Cardiac fibroblast (primary cell): ENCODE measurements at regions not wholly inside any gene's neighbourhood (a gene's known extent, or its start where the extent isn't known, plus 50 kb on each side); places are given as distances from the start of the nearest gene placed in this dataset.

Experiments used
- DNase-seq, 2 donors: peaks; one replicate each; pipeline versions ENCODE4 v3.0.0 to v3.0.0-alpha.2; 2010; ENCODE audit warnings: low read depth in 2 of 2
- H3K4me3 ChIP-seq, 2 donors: replicated peaks in 1 of 2; 1 replicate in 1 of 2; 2 replicates in 1 of 2; pipeline ENCODE4 v1.5.1; 2011; ENCODE audit warnings: low read depth in 2 of 2, low read length in 2 of 2, mild to moderate bottlenecking in 2 of 2, moderate library complexity in 1 of 2
- CTCF ChIP-seq: IDR thresholded peaks from one replicate; pipeline ENCODE4 v1.5.1; 2011; ENCODE audit warnings: low read depth, mild to moderate bottlenecking, low read length, inconsistent platforms

- TF ChIP-seq CTCF = no peak
- H3K4me3 ChIP-seq = no peak overlapping the region
- no peak for DNase-seq
Observed at GRCh38 chr4:19746377-19746776, 505.3 kb upstream of the SLIT2 start.

- no peak for DNase-seq
- TF ChIP-seq CTCF = no peak
- H3K4me3 ChIP-seq = no peak overlapping the region
Observed at GRCh38 chr4:19743115-19743638, 508.5 kb upstream of the SLIT2 start.

- no peak for TF ChIP-seq CTCF
- DNase-seq = peak; percentile 89 to 93
- peak overlapping the region in 1 of 2 donors; percentile 19 for H3K4me3 ChIP-seq
Observed at GRCh38 chr4:19739101-19739651, 512.5 kb upstream of the SLIT2 start.

GRCh38 chr4:19736968-19737756 is 514.5 kb upstream of the SLIT2 start:
- TF ChIP-seq CTCF = no peak
- H3K4me3 ChIP-seq = no peak overlapping the region
- no peak for DNase-seq

- H3K4me3 ChIP-seq = no peak overlapping the region
- peak; percentile 42 to 65 for DNase-seq
- TF ChIP-seq CTCF = no peak
Observed at GRCh38 chr4:19735012-19735411, 516.7 kb upstream of the SLIT2 start.

GRCh38 chr4:19729886-19730651 is 521.6 kb upstream of the SLIT2 start:
- DNase-seq = peak; percentile 48 to 64
- H3K4me3 ChIP-seq = no peak overlapping the region
- no peak for TF ChIP-seq CTCF
